WTC11 (cell line): ENCODE measurements at regions not wholly inside any gene's neighbourhood (a gene's known extent, or its start where the extent isn't known, plus 50 kb on each side); places are given as distances from the start of the nearest gene placed in this dataset.

Experiments
- TF ChIP-seq, protein P1 (sequence below): sonication (generic); formaldehyde crosslinking; IDR thresholded peaks from 2 replicates; pipeline ENCODE4 v1.8.0; 2023; ENCODE audit warnings: missing genetic modification reagents, mild to moderate bottlenecking, borderline replicate concordance
- TF ChIP-seq, protein P2 (sequence below): fragments of 200-600 bp; IDR thresholded peaks from 2 replicates; pipeline ENCODE4 v1.8.0; 2022; ENCODE audit warnings: antibody characterized with exemption

DNA sequence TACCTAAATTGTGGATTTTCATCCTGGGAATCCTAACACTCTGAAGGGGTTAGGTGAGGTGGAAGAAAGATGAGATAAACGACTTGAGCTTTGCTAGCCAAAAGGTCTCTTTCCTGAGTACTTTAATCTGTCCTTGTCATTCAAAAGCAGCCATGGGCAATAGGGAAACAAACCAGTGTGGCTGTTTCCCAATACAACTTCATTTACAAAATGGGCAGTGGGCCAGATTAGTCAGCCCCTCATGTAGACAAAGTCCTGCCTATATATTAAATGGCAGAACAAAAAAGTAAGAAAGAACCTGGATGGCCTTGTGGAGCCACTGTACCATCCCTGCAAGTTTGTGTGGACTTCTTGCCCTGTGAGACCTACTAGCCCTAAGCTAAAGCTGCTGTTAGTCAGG is 51.0 kb upstream of the NFIL3 start (continued):
- TF ChIP-seq, protein P1, sequence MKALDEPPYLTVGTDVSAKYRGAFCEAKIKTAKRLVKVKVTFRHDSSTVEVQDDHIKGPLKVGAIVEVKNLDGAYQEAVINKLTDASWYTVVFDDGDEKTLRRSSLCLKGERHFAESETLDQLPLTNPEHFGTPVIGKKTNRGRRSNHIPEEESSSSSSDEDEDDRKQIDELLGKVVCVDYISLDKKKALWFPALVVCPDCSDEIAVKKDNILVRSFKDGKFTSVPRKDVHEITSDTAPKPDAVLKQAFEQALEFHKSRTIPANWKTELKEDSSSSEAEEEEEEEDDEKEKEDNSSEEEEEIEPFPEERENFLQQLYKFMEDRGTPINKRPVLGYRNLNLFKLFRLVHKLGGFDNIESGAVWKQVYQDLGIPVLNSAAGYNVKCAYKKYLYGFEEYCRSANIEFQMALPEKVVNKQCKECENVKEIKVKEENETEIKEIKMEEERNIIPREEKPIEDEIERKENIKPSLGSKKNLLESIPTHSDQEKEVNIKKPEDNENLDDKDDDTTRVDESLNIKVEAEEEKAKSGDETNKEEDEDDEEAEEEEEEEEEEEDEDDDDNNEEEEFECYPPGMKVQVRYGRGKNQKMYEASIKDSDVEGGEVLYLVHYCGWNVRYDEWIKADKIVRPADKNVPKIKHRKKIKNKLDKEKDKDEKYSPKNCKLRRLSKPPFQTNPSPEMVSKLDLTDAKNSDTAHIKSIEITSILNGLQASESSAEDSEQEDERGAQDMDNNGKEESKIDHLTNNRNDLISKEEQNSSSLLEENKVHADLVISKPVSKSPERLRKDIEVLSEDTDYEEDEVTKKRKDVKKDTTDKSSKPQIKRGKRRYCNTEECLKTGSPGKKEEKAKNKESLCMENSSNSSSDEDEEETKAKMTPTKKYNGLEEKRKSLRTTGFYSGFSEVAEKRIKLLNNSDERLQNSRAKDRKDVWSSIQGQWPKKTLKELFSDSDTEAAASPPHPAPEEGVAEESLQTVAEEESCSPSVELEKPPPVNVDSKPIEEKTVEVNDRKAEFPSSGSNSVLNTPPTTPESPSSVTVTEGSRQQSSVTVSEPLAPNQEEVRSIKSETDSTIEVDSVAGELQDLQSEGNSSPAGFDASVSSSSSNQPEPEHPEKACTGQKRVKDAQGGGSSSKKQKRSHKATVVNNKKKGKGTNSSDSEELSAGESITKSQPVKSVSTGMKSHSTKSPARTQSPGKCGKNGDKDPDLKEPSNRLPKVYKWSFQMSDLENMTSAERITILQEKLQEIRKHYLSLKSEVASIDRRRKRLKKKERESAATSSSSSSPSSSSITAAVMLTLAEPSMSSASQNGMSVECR (CRISPR knock-in tag), result no peak
- TF ChIP-seq, protein P2, sequence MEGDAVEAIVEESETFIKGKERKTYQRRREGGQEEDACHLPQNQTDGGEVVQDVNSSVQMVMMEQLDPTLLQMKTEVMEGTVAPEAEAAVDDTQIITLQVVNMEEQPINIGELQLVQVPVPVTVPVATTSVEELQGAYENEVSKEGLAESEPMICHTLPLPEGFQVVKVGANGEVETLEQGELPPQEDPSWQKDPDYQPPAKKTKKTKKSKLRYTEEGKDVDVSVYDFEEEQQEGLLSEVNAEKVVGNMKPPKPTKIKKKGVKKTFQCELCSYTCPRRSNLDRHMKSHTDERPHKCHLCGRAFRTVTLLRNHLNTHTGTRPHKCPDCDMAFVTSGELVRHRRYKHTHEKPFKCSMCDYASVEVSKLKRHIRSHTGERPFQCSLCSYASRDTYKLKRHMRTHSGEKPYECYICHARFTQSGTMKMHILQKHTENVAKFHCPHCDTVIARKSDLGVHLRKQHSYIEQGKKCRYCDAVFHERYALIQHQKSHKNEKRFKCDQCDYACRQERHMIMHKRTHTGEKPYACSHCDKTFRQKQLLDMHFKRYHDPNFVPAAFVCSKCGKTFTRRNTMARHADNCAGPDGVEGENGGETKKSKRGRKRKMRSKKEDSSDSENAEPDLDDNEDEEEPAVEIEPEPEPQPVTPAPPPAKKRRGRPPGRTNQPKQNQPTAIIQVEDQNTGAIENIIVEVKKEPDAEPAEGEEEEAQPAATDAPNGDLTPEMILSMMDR, result no peak
- TF ChIP-seq, all 79 proteins: peak for 0
